Endothelial cell (in vitro differentiated cells): ENCODE measurements at regions not wholly inside any gene's neighbourhood (a gene's known extent, or its start where the extent isn't known, plus 50 kb on each side); places are given as distances from the start of the nearest gene placed in this dataset.
A peak's percentile ranks its signal among the peaks of the same experiment; 100 is the strongest.

Experiments used
- DNase-seq: peaks from one replicate; pipeline ENCODE4 v3.0.0; 2021; ENCODE audit warnings: low spot score
- H3K27ac Mint-ChIP-seq: one replicate; pipeline ENCODE4 v1.8.0; 2021; ENCODE audit warnings: mixed read lengths, inconsistent platforms; ENCODE audit not compliant: unreplicated experiment
- H3K27me3 Mint-ChIP-seq: one replicate; pipeline ENCODE4 v1.8.0; 2021; ENCODE audit warnings: mild to moderate bottlenecking, moderate library complexity, mixed read lengths, inconsistent platforms; ENCODE audit not compliant: unreplicated experiment
- H3K36me3 Mint-ChIP-seq: one replicate; pipeline ENCODE4 v1.8.0; 2021; ENCODE audit warnings: mild to moderate bottlenecking, low read depth, mixed read lengths, inconsistent platforms; ENCODE audit not compliant: unreplicated experiment
- H3K4me1 Mint-ChIP-seq: one replicate; pipeline ENCODE4 v1.8.0; 2021; ENCODE audit warnings: mild to moderate bottlenecking, mixed read lengths, inconsistent platforms; ENCODE audit not compliant: unreplicated experiment
- H3K4me3 Mint-ChIP-seq: one replicate; pipeline ENCODE4 v1.8.0; 2021; ENCODE audit warnings: mild to moderate bottlenecking, mixed read lengths, inconsistent platforms; ENCODE audit not compliant: unreplicated experiment
- H3K9me3 Mint-ChIP-seq: one replicate; pipeline ENCODE4 v1.8.0; 2021; ENCODE audit warnings: mixed read lengths, inconsistent platforms; ENCODE audit not compliant: unreplicated experiment
- TF ChIP-seq, protein P1 (sequence below): fragments of 200-600 bp; sonication (generic); IDR thresholded peaks from one replicate; pipeline ENCODE4 v1.5.0; 2021; ENCODE audit warnings: antibody characterized with exemption; ENCODE audit not compliant: unreplicated experiment

DNA sequence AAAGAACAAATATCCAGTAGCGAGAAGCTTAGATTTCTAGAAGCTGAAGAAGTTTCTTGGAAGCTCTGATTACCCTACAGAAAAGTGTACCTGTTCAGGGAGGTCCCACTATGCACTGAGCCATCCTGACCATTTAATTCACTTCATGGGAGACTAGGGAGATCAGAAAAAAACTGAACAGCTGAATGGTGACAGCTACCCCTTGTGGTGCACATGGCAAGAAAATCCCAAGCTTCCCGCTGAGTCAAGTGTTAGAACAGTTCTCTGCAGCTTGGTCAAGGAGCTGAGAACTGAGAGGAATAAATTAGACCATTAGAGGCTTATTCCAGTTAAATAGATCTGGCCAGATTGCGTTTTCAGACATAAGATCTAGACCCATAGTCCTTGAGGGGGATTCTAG is 197.2 kb upstream of the VEPH1 start:
- no peaks in the 10 kb centered on the region for H3K36me3 Mint-ChIP-seq
- peak; percentile 7 for DNase-seq
- no peak overlapping the region for H3K4me3 Mint-ChIP-seq
- no peaks in the 10 kb centered on the region for H3K27me3 Mint-ChIP-seq
- H3K27ac Mint-ChIP-seq = no peak overlapping the region
- TF ChIP-seq, protein P1, sequence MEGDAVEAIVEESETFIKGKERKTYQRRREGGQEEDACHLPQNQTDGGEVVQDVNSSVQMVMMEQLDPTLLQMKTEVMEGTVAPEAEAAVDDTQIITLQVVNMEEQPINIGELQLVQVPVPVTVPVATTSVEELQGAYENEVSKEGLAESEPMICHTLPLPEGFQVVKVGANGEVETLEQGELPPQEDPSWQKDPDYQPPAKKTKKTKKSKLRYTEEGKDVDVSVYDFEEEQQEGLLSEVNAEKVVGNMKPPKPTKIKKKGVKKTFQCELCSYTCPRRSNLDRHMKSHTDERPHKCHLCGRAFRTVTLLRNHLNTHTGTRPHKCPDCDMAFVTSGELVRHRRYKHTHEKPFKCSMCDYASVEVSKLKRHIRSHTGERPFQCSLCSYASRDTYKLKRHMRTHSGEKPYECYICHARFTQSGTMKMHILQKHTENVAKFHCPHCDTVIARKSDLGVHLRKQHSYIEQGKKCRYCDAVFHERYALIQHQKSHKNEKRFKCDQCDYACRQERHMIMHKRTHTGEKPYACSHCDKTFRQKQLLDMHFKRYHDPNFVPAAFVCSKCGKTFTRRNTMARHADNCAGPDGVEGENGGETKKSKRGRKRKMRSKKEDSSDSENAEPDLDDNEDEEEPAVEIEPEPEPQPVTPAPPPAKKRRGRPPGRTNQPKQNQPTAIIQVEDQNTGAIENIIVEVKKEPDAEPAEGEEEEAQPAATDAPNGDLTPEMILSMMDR = no peak
- no peaks in the 10 kb centered on the region for H3K4me1 Mint-ChIP-seq
- H3K9me3 Mint-ChIP-seq = no peaks in the 10 kb centered on the region

DNA sequence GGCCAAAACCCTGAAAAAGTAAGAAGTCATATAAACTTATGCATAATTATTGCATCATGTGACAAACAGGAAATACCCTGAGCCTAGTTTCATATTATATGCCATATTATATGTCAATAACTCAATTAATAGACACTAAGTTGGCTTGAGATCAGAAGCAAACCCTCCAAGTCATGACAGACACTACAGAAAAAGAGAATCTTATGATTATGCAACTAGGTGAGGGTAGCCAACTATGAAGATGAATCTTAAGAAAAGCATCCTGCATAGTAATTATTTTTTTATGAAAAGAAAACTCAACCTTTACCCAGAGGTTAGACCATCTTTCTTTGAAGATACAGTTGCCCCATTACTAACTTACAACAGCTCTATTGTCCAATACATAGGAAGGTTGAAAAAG is 192.4 kb upstream of the VEPH1 start:
- no peaks in the 10 kb centered on the region for H3K36me3 Mint-ChIP-seq
- peaks cover 1% of the 10 kb centered on the region for H3K27me3 Mint-ChIP-seq
- H3K4me1 Mint-ChIP-seq = no peaks in the 10 kb centered on the region
- H3K9me3 Mint-ChIP-seq = no peaks in the 10 kb centered on the region
- no peak overlapping the region for H3K27ac Mint-ChIP-seq
- DNase-seq = no peak
- TF ChIP-seq, protein P1 = no peak
- H3K4me3 Mint-ChIP-seq = no peak overlapping the region

DNA sequence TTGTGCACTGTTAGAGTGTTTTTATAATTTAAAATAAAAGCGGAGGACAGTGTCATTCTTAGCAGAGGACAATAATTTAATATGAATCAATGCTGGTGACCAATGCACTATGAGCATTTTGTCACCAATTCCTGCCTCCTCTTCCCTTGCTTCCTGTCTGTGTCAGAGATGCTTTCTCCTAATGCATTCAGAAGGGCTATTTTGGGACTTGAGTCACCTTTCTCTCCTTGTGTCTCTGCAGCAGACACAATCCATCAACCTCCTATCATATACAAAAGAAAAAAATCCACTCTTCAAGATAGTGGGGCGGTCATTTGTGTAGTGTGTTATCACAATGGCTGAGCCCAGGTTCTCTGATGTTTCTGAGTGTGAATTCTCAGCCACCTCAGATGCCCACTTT is 191.9 kb upstream of the VEPH1 start:
- peaks cover 1% of the 10 kb centered on the region for H3K27me3 Mint-ChIP-seq
- H3K4me3 Mint-ChIP-seq = no peak overlapping the region

DNA sequence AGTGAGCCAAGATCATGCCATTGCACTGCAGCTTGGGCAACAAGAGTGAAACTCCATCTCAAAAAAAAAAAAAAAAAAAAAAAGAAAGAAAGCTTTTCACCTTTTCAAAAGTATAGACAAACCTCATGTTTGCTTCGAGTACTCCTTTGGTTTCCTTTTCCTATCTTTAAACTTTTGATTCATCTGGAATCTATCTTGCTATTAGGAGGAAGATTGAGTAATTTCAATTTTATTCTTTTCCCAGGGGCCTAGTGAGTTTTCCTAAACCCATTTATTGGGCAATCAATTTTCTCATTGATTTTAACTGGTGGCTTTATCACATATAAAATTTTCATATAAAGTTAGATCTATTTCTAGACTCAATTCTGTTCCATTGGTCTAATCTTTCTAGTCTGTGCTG is 190.5 kb upstream of the VEPH1 start:
- no peak for DNase-seq
- TF ChIP-seq, protein P1 = no peak
- Mint-ChIP-seq H3K4me3 (no peak overlapping the region), H3K9me3 (no peaks in the 10 kb centered on the region), H3K4me1 (no peaks in the 10 kb centered on the region), H3K36me3 (no peaks in the 10 kb centered on the region), H3K27ac (no peak overlapping the region), H3K27me3 (peaks cover 1% of the 10 kb centered on the region)

More for the DNA sequence above, 191.9 kb upstream of the VEPH1 start:
- Mint-ChIP-seq H3K27ac (no peak overlapping the region), H3K9me3 (no peaks in the 10 kb centered on the region), H3K36me3 (no peaks in the 10 kb centered on the region), H3K4me1 (no peaks in the 10 kb centered on the region)
- DNase-seq = no peak
- TF ChIP-seq, protein P1 = no peak

DNA sequence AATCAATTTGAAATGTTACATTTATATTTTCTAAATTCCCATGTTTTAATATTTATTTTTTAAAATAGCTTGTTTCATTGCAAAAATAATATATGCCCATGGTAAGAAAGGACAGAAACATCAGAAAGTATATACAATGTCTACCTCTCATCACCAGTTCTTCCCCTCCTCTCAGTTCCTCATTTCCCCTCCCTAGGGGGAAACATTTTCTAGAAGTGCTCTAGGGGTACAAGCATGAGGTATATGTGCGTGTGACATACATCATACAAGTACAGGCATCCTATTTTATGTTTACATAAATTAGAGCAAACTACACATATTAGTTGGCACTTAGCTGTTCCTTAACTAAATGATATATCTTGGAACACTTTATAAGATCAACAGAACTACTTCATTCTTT is 189.3 kb upstream of the VEPH1 start:
- Mint-ChIP-seq H3K27me3 (peaks cover 1% of the 10 kb centered on the region), H3K36me3 (no peaks in the 10 kb centered on the region)

More for the DNA sequence above, 189.3 kb upstream of the VEPH1 start:
- no peak overlapping the region for H3K4me3 Mint-ChIP-seq
- no peaks in the 10 kb centered on the region for H3K4me1 Mint-ChIP-seq
- H3K9me3 Mint-ChIP-seq = no peaks in the 10 kb centered on the region
- H3K27ac Mint-ChIP-seq = no peak overlapping the region
- DNase-seq = no peak
- TF ChIP-seq, protein P1 = no peak
